Transverse colon (tissue), 3 donors: ENCODE measurements at regions not wholly inside any gene's neighbourhood (a gene's known extent, or its start where the extent isn't known, plus 50 kb on each side); places are given as distances from the start of the nearest gene placed in this dataset.

Experiments
- POLR2A ChIP-seq: fragments of 450-650 bp; IDR thresholded peaks from one replicate; pipeline ENCODE4 v1.6.1; 2016; ENCODE audit warnings: antibody characterized with exemption, mild to moderate bottlenecking, moderate library complexity
- TF ChIP-seq, protein P1 (sequence below), 5 experiments: fragments of 200-600 bp in 3 of 5; fragments of 450-650 bp in 2 of 5; sonication (generic) in 3 of 5; IDR thresholded peaks; 1 replicate in 2 of 5; 2 replicates in 3 of 5; pipeline ENCODE4 v1.5.1; 2016 to 2017; ENCODE audit warnings: antibody characterized with exemption in 5 of 5, inconsistent platforms in 3 of 5, mild to moderate bottlenecking in 2 of 5, moderate library complexity in 1 of 5

GRCh38 chr6:168896321-168896720 is 357.3 kb downstream of the THBS2 start:
- TF ChIP-seq, protein P1, sequence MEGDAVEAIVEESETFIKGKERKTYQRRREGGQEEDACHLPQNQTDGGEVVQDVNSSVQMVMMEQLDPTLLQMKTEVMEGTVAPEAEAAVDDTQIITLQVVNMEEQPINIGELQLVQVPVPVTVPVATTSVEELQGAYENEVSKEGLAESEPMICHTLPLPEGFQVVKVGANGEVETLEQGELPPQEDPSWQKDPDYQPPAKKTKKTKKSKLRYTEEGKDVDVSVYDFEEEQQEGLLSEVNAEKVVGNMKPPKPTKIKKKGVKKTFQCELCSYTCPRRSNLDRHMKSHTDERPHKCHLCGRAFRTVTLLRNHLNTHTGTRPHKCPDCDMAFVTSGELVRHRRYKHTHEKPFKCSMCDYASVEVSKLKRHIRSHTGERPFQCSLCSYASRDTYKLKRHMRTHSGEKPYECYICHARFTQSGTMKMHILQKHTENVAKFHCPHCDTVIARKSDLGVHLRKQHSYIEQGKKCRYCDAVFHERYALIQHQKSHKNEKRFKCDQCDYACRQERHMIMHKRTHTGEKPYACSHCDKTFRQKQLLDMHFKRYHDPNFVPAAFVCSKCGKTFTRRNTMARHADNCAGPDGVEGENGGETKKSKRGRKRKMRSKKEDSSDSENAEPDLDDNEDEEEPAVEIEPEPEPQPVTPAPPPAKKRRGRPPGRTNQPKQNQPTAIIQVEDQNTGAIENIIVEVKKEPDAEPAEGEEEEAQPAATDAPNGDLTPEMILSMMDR (IDR thresholded peaks at IDR 0.05): no peak
- TF ChIP-seq POLR2A: no peak
